LoVo (cell line): ENCODE measurements at regions not wholly inside any gene's neighbourhood (a gene's known extent, or its start where the extent isn't known, plus 50 kb on each side); places are given as distances from the start of the nearest gene placed in this dataset.
"Not testable (repeated sequence)": the region's sequence is repeated elsewhere in the genome, so short reads cannot be mapped to it uniquely, and the experiment has no call there.

Experiments
- DNase-seq: peaks from one replicate; pipeline ENCODE4 v3.0.0-alpha.2; 2016; ENCODE audit warnings: low spot score

DNA sequence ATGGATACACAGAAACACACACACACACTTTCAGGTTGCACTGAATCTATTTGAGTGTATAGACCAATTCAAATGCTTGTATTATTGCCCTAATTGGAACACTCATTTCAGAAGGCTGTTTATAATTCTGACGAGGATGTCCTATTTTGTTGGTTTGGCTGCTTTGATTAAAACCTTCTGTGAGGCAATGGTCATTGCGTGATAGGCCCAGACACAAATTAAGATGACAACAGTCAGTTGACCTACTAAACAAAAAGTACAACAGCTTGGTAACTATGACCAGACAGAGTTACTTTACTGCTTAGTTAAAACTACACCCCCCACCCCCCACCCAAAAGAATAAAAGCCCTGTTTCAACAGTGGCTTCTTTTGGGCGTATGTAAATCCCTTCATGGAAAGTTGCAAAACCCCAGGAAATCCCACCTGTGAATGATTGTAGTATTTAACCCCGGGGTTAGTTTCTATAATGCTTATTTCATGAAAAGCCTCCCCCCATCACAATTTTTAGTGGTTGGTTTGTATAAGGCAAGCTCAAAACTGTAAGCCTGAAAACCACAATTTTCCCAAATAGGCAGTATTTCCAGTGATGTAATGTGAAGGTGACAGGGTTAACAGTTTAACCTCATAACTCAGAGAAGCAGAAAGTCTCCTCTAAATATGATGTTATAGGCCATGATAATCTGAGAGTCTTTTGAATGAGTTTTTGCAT, 340.8 kb downstream of the FGF10 start:
- no peak for DNase-seq

DNA sequence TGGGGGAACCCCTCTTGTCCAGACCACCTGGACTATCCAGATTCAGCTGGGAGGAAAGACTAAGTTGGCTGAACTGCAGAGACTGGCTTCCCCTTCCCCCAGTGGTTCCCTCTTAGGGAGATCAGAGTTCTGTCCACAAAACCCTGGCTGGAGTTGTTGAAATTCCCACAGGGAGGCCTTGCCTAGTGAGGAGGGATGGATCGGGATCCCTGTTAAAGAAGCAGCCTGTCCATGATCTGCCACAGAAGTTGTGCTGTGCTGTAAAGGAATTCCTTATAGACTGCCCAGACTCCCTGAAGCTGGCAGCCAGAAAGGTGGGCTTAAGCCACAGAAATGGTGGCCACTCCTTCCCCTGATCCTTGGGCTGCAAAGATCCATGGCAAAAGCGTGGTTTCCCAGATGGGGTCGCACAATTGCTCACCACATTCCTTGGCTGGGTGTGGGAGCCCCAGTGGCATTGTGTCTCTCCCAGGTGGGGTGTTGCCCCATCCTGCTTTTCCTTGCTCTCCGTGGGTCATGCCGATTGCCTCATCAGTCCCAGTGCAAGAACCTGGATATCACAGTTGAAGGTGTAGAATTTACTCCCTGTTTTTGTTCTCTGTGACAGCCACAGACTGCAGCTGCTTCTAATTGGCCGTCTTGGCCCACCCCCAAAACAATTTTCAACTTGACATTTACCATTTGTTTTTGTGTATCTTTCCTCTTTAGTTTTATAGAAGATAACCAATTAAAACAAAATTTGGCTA, 342.4 kb downstream of the FGF10 start:
- peak; percentile 14 for DNase-seq

DNA sequence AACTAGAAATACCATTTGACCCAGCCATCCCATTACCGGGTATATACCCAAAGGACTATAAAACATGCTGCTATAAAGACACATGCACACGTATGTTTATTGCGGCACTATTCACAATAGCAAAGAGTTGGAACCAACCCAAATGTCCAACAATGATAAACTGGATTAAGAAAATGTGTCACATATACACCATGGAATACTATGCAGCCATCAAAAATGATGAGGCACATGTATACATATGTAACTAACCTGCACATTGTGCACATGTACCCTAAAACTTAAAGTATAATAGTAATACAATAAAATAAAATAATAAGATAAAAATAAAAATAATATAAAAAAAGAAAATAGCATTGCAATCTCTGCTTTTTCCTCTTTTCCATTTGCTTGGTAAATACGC, 344.7 kb downstream of the FGF10 start:
- DNase-seq, result not testable (repeated sequence)

DNA sequence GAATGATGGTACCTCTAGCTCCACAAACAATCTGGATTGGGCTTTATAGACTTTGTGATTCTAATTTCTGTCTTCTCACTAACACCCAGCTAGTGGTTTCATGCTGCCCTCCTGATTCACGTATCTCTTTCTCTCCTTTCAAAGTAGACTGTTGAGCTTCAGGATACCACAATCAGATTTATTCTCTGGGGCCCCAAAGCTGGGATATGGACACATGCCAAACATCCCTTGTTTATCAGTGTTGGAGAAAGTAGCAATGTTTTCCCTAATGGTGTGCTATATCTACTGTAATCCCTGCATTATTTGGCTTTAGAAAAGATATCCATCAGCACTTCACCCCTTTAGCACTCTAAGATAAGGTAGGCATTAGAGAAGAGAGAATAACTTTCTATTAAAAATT, 361.0 kb downstream of the FGF10 start:
- DNase-seq, result no peak

DNA sequence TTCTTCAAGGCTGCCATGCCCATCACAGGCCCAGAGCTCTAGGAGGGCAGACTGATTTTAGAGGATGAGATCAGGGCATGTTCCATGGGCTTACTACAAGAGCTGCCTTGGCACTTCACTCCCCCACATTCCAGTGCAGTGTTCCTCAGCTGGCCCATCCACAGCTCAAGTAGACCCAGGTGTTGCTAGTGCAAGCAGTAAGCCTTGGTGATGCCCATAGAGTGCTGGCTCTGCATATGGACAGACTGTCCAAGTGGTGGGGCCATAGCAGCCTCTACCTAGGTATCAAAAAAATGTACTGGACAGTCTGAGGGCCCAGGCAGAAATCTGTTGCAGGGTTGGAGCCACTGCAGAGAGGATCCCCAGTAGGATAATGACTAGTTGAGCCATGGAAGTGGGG, 366.6 kb downstream of the FGF10 start:
- no peak for DNase-seq

DNA sequence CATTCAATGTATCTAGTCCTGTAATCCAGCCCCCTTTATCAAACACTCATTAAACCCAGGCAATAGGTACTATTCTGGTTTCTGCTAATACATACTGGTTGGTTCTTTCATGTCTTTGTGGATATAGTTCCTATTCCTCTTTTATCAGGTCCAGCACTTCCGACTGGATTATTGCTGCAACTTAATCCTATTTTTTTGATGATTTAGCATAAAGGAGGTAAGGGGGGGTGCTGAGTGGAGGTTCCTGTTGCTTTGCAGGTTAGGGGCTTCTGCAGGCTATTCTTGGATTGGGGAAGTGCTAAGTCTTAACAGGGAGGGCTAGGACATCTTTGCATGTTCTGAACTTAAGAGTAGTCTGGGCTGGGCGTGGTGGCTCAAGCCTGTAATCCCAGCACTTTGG, 377.7 kb downstream of the FGF10 start:
- DNase-seq, result no peak

DNA sequence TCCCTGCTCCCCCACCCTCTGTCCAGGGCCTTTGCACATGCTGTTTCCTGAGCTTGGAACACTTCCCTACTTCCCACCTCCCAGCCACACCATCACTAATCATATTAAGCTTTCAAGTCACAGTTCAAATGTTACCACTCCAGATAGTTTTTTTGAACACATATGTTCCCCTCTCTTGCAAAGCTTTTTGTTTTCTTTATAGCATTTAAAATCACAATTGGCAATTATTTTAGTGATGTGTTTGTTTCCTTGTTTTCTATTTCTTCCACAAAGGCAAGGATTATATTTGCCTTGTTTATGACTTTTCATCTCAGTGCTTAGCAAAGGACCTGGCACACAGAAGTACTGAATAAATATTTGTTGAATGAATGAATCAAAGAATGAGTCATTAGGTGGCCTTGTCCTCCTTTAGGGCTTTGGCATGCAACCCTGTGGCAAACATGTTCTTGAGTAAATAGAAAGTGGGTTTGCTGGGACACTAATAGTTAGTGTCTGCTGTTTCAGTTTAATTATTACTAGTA, 386.8 kb downstream of the FGF10 start:
- peak; percentile 93 for DNase-seq

DNA sequence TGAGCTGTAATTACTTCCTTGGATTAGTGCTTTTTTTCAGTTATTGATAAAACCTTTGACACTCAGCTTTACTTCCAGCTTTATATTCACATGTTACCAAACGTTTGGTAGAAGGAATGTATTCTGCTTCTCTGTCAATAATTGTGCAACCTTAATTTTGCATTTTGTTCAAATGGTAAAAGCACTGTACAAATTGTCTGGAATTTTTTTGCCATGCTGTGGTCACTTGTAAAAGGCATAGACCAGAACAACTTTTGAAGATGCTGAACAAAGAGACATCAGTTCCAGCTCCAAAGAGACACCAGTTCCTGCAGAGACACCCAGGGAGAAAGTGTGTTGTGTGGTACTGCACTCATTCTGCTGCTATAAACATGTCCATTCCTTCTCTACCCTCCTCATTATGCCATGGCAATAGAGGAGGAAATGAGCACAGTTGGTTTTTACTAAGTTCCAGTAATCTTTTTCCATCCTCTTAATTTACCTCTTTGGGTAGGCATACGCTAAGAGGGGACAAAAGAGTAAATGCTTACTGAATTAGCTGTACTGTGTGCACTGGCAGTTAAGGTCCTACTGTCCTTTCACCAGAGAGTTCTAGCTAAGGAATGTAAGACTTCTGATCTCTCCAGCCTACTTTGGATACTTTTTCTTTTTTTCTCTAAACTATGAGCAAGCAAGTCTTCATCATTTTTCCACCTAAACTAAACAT, 387.4 kb downstream of the FGF10 start:
- DNase-seq, result no peak

DNA sequence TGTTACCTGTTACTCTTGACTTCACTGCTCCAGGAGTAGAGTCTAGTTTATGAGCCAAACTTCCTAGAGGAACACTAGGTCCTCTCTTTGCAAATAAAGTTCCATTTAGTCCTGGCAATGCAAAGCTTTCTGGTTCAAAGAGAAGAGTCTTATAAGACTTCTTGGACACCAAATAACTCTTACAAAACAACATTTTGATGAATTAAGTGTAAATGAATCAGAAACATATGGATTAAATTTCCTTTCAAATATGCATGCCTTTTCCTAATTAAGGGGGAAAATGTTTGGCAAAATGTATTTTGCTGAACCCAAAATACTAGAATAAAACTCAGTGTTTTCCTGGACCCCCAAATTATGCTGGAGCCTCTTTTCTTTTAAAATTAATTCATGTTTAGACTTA, 388.0 kb downstream of the FGF10 start:
- DNase-seq, result no peak

DNA sequence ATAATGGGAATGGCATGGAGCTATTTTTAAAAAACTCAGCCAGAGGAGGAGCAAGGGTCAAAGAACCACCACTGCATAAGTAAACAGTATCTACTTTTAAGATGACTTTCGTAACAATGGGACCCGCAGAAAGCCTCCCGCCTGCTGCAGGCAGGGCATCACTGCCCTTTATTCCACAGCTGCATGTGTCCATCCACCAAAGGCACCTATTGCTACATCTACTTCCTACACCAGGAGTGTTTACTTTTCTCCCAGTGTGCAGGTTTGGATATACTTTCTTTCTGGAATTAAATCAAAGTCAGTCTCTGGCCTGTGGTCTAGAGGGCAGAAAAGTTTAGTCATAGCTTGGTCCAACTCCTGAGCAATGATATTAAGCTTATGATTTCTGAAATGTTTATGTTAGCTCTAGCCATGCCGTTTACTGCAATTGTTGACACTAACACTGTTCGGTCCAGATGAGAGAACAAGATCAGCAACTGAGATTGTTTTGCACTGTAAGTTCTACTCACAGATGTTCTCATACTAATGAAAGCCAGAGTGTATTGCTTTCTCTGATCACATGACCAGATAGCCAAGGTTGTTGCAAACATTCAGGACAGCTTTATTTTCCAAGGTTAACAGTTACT, 391.5 kb downstream of the FGF10 start:
- peak; percentile 12 for DNase-seq

DNA sequence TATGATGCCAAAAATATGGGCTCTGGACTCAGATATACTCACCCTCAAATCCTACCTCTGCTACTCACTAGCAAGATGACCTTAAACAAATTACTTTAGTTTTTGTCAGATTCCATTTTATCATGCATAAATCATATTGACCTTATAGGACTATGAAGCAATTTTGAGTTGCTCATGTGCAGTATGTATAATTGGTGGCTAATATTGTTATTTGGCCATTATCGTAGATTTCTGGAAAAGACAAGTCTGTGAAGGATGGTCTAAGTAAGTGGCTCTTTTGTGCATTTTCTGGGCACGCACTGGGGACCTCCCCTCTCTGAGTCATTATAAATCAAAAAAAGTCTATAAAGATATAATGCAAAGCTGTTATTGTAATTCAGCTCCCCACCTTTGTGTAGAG, 393.0 kb downstream of the FGF10 start:
- no peak for DNase-seq

DNA sequence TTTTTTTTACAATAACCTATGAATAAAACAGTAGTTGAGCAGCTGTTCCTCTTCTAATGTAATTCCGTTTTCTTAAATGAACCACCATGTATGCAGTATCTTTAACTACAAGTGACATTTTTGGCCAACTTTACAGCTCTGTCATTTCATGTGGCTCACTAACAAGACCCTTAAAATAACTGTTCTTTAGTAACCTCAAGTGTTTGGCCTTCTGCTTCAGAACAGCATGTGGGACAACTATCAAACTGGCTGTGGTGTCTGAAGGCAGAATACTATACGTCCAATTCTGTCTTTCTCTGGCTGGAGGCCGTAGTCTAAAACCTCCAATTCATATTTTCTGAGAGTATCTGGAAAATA, 391.4 kb downstream of the NNT start:
- no peak for DNase-seq

DNA sequence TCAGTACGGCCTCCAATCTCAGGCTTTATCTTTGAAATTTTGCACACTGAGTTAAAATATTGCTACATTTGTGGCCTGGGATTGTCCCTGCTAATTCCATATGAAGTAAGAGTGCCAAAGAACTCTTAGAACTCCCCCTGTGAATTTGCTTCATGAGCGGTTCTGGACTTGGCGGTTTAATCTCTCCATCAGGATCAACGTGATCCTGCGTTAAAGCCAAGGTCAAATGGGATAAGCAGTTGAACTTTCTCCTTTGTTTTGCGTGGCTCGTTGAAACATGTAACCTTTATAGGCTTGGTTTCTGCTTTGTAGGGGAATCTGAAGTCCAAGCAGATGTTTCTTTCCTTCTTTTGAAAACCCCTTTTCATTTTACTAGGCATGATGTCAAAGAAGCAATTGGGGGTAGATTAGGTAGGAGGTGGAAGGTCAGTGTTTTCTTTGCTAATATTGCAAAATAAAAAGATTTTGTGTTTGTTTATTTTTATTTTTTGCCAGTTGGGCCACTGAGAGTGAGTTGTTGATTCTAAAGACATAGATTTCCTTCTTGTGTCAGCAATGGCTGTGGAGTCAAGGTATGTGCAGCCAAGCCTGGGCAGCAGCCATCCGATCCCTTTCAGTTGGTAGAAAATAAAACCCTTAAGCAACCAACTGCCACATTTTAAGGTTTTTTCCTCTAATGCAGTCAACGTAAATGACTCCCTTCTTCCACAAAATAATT, 390.8 kb downstream of the NNT start:
- DNase-seq, result no peak

DNA sequence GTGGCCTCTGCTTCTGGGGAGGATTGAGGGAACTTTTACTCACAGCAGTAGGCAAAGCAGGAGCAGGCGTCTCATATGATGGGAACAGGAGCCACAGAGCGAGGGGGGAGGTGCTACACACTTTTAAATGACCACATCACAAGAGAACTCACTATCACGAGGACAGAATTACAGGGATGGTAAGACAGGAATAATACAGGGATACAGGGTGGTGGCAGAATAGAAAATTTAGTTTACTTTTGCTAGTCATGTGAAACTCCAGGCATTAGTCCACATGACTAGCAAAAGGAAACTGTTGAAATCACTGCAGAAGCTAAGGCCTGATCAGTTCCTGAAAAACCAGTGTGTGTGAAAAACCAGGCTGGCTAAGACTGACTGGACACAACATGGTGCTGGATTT, 382.4 kb downstream of the NNT start:
- no peak for DNase-seq

DNA sequence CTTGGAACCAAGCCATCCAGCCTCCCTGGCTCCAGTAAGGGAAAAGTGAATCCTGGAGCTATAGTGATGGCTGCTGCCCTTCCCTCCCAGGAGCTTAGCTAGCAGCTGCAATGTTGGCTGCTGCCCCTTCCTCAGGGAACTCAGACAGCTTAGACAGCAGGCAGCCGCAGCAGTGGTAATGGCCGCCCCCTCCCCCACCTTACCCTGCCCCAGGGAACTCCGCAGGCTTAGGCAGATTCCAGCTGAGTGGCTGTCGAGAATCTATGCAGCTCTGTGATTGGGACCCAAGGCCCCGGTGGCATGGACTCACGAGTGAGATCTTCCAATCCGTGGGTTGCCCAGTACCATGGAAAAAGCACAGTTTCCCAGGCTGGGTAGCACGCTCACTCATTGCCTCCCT, 378.6 kb downstream of the NNT start:
- no peak for DNase-seq

DNA sequence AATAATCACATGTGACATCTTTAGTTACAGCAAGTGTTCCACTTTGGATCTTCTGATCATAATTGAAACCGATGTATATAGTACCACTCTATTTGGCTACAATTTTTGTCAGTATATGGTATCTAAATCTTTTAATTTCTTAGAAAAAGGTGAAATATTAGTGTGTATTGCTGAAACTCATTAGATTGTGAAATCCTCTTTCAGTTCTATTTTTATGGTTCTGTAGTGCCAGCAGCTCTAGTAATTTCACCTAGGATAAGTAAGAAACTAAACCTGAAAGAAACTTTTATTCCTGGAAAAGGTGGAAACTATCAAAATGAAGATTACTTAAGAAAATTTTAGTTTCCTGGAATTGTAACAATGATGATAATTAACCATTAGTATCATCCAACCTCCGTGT, 370.9 kb downstream of the NNT start:
- DNase-seq, result no peak

DNA sequence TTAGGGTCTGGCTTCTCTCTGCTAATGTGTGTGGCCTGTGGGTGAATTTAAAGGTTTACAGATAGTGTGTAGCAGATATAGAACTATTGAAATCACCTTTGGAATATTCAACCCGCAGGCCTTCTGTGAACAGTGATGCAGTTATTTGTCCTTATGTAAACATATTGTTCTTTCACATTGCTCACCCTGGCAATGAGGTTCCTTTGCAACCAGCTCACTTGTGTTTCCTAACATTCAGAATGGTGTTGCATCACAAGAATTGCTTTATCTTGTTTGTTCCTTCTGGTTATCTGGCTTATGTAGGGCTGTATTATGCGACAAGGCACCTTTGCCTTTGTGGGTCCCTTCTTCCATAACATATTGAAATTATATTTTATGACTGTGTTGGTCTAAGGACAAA, 370.3 kb downstream of the NNT start:
- DNase-seq, result no peak

DNA sequence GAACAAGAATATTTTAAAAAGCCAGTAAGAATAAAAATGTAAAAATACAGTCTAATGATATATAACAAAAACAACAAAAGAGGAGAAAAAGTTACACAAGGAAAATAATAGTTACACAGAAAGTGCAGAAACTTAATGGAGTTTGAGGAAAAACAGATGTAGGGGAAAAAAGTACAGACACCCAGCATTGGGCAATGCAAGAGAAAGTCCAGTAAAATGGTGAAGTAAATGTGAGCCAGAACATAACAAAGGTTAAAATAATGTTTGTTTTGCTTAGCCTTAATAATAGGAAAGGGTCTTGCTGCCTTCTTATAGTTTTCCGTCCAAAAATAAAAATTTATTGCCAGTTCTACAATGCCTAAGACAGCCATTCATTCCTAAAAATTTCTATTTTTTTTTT, 364.2 kb downstream of the NNT start:
- no peak for DNase-seq

DNA sequence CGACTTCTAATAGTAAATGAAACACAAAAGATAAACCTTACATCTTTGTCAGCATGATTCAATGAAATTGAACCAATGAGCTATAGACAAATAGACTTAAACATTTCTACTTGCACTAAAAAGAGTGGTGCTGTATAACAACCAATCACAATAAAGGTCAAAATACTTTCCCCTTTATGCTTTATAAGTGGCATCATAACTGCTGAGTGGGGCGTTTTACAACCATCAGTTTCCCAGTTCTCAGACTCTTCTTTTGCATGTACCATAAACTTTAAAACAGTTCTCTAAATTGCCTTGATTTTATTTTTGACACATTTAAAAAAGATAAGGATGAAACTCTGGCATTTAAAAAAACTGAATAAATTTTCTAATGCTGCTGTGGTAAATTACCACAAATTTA, 356.2 kb downstream of the NNT start:
- DNase-seq, result no peak

DNA sequence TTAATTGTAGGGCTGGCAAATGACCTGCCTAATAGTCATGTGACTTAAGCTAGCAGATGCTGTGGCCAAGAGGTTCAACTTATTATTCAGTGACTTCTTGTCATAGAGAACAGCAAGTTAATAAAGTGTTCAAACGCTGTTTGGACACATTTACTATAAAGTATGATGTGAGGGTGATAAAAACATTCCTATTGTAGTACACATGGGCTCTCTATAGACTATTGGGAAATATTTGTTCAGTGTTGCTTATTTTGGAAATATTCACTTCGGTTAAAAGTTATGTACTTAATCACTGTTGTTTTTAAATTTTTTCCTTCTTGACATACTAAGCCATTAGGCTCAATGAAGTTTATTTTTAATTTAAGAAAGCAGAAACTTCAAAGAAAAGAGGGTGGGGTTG, 345.0 kb downstream of the NNT start:
- no peak for DNase-seq

DNA sequence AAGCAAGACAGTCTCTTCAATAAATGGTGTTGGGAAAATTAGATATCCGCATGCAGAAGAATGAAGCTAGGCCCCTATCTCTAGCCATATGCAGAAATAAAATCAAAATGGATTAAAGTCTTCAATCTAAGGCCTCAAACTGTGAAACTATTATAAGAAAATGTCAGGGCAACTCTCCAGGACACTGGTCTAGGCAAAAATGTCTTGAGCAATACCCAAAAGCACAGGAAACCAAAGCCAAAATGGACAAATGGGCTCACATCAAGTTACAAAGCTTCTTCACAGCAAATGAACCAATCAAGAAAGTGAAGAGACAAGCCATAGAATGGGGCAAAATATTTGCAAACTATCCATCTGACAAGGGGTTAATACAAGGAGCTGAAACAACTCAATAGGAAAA, 338.8 kb downstream of the NNT start:
- no peak for DNase-seq

DNA sequence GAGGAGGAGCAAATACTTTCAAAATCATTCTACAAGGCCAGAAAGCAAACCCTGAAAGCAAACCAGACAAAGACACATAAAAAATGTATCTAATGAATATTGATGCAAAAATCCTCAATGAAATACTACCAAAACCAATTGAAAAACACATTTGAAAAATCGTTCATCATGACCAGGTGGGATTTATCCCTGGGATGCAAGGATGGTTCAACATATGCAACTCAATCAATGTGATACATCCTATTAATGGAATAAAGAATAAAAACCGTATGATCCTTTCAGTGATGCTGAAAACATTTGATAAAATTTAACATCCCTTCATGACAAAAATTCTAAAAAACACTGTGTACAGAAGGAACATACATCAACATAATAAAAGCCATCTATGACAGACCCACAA, 337.6 kb downstream of the NNT start:
- DNase-seq, result no peak
